Endometrium (tissue), 2 donors: ENCODE measurements at regions not wholly inside any gene's neighbourhood (a gene's known extent, or its start where the extent isn't known, plus 50 kb on each side); places are given as distances from the start of the nearest gene placed in this dataset.
A peak's percentile ranks its signal among the peaks of the same experiment; 100 is the strongest.
"Not testable (repeated sequence)": the region's sequence is repeated elsewhere in the genome, so short reads cannot be mapped to it uniquely, and the experiment has no call there.

Source experiments
- FAIRE-seq: peaks from 2 replicates; lab custom pipeline; 2012; peaks lifted over from hg19 to GRCh38; lab: Jason Lieb, UNC
- donor health status: control.
- donor health status: control.

DNA sequence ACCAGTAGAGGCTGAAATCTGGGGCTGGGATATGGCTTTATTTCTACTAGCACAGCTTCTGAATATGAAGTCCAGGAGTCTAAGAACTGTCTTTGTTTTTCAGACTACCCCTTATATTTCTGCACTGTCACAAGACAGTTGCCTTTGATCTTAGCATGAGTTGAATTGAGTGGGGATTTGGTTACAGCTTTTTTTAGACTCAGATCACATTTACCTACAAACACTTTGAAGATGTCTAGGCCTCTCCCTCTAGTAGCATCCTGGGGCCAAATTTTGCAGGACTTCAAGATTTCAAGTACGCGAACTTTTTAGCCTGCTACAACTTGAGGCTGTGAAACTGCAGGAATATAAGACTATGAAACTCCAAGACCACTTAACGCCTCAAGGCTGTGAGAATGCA lies 240.2 kb downstream of the NEBL start:
- no peak for FAIRE-seq

DNA sequence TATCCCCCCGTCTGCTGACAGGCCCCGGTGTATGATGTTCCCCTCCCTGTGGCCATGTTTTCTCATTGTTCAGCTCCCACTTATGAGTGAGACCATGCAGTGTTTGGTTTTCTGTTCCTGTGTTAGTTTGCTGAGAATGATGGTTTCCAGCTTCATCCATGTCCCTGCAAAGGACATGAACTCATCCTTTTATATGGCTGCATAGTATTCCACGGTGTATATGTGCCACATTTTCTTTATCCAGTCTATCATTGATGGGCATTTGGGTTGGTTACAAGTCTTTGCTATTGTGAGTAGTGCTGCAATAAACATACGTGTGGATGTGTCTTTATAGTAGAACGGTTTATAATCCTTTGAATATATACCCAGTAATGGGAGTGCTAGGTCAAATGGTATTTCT lies 244.7 kb downstream of the NEBL start:
- FAIRE-seq, result not testable (repeated sequence)

DNA sequence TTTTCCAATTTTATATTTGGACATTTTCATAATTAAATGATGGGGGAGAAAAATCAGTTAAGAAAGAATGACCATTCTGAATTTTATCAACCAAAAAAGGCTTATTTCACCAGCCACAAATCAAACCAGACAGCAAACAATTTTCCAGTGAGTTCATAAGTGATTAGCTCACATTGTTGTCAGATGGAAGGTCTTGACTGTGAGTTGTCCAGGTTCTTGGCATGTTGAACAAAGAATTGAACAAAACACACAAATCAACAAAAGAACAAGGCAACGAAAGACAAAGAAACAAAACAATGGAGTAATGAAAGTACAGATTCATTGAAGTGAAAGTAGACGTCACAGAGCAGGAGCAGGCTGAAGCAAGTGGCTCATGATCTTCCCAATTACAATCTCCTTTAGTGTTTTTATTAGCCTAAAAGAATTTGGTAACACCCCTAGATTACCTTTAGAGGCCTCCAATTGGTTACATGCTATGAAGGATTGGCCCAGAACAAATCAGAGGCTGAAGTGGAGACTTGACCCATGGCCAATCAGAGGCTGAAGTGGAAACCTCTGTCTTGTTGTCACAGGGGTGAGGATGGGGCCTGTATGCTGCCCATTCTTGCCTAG lies 248.7 kb downstream of the NEBL start:
- FAIRE-seq, result no peak

DNA sequence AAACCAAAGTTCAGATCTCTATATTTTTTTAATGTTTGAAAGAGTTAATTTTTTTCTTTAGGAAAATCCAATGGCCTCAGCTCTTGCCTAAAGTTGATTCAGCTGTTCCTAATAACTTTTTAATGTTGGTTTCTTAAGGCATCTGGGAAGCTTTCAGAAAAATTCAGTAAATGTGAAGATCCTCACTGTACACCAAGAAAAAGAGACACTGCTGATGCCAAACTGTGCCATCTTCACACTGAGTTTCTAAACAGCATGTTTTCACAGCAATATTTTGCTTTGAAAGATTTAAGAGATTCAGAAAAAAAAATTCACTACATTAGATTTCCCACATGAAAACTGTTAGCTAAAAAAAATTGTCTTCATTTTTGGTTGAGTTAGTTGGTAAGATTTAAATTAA lies 249.4 kb downstream of the NEBL start:
- no peak for FAIRE-seq

DNA sequence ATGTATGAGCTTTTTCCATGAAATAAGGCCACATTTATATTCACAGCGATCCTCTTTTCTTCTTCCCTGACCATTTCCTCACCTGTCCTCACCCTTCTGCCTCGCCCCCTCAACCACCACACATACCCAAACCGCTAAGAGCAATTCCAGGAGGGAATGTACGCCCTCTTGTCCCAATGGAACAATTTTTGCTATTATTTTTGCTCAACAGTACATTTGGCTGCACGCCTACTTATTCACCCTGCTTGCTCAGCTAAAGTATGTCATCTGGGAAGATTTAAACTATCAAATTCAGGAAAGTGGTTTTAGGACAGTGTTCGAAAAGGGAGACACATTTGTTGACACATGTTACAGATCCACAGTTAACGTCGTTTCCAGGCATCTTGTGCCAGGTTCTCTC lies 252.7 kb downstream of the NEBL start:
- FAIRE-seq, result no peak

DNA sequence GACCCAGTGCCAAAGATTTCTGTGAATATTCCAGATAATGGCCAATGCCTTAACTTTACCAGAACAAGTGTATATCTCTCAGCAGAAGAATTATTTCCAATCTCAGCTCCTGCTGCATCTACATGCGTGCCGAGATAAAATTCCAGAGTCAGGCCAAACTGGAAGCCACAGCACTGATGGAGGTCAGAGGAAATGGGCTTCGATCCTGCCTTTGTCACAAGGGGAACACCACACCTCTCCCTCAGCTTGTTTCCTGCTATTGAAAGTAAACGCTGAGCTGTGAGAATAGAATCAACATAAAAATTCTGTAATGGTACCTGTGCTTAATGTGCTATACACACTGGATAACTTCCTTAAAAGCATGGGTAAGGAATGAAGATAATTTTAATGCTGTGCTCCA lies 255.5 kb downstream of the NEBL start:
- no peak for FAIRE-seq

DNA sequence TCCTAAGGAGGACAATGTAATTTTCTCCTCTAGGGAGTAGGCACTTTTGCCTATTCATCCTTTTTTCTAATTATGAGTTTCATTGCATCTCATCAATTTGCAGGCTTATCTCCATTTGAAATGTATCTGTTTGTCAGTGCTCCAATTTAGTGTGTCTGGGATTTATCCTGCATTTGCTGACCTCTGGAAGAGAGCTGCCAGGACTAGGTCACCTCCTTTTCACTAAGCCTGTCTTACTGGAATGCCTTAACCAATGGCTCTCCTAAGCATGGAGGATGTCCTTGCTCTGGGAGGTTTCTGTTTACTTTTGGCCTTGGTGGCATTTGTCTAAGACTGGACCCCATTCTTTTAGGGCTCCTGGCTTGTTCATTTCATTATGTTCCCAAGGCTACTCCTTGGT lies 261.5 kb downstream of the NEBL start:
- FAIRE-seq, result no peak

DNA sequence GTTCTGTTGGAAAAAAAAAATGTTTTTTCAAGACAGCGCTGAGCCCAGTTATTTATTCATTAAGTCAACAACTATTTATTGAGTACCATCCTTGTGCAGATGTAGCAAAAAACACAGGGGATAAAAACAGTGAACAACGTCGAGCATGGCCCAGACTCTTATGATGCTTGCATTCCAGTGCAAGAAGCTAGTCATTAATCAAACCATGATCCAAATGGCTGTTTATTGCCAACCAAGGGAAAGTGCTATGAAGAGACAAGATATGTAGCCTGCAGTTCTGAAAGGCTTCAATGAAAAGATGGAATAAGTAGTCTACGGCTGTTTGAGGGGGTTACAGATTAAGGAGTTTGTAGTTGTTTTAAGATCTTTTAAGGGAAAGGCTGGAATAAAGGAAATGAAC lies 262.3 kb downstream of the NEBL start:
- no peak for FAIRE-seq

DNA sequence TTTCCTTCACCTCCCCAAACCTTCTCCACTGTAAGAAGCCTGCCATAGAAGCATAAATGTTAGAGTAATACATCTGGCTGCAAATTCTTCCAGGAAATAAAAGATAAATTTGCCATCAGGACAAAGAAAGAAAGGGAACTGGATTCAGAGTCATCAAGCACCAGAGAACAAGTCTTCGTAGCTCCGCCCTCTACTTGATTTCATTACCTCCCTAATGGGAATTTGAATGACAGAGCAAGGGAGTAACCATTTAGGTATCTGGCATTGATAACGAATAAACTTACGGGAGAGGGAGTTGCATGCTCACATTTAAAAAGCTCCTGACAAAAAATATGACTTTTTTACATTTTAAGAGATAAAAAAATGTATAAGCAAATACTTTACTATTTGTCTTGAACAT lies 263.4 kb downstream of the NEBL start:
- FAIRE-seq, result no peak

DNA sequence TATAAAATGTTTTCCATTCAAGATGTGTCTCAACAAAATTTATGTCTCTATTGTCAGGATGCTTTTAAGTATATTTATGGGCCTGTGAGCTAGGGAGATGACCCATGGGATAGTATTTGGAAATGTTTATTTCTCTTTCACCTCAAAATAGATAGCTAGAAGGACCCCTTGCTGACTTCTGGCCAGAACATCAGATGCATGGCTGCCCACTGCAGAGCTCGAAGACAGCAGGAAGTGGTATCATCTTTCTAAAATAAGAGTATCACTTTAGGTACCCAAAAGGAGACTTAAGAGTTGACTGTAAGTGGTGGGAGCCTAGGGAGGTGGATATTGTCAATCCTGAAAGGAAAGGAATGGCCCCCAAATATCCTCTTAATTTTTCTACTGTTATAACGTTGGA lies 264.4 kb downstream of the NEBL start:
- no peak for FAIRE-seq

DNA sequence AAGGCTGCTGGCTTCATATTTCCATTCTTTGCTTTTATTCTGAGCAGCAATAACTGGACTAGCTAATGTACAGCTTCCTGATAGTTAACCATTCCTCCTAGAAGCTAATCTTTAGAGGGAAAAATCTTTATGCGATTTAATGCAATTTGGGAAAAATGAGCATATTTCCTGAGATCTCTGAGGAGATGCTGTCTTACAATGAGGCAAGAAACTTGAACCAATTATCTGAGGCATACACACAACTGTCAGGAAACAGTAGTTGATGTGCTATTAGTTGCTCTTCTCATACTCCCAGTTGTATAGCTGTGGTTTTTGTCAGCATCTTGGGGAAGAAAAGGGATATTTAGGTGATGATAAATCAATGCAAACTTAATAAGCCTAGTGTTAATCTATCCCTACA lies 265.9 kb downstream of the NEBL start:
- FAIRE-seq, result no peak

DNA sequence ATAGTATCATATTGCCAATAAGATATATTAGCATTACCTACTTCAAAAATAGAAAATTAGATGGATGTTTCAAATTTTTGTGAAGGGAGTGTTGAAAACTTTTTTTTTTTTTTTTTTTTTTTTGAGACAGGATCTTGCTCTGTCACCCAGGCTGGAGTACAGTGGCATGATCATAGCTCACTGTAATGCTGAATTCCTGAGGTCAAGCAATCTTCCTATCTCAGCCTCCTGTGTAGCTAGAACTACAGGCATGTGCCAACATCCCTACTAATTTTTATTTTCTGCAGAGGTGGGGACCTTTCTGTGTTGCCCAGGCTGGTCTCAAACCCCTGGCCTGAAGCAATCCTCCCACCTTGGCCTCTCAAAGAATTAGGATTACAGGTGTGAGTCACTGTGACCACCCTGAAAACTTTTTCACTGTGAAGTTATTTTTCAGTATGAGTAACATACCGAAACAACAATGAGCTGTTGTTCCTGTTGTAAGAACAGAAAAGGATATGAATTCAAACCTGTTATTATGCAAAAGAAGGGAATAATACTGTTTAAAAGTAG lies 266.9 kb downstream of the NEBL start:
- FAIRE-seq, result no peak

DNA sequence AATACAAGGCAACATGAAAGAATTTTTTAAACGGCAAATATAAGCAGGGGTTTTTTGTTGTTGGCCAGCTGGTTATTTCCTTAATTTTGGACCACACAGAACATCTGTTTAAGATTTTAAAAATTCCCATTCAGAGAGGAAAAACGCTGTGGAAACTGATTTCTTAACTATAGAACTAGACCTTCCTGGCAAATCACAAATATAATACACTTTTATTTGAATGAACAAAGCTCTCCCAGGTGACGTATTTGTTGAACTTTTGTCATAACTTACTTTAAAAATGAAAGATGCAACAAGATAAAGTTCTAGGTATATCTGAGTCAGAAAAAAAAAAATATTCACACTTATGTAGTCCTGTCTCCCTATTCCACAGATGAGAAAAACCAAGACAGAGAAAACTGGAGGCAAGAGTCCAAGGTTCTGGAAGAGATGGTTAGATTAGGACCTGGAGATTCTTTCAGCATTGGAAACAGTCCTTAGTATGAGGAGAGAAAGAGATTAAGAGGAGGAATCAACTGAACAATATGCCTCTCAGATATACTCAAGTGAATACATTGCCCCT lies 269.1 kb downstream of the NEBL start:
- FAIRE-seq, result no peak

DNA sequence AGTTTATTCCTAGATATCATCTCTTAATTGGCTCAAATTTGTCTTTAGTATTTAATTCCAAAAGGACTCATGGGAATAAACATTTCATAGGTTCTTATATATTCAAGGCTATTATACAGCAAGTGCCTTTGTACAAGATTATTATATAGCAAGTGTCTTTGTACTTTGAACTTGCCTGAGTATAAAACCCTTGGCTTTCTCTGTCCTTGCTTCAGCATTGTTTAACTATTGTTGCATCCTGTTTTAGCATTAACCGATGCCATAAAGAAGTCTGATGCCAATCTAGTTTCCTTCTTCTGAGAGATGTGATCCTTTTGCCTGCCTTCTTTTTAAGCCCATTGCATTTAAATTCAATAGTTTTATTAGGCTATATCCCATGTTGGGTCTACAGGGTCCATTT lies 270.0 kb downstream of the NEBL start:
- FAIRE-seq, result no peak

DNA sequence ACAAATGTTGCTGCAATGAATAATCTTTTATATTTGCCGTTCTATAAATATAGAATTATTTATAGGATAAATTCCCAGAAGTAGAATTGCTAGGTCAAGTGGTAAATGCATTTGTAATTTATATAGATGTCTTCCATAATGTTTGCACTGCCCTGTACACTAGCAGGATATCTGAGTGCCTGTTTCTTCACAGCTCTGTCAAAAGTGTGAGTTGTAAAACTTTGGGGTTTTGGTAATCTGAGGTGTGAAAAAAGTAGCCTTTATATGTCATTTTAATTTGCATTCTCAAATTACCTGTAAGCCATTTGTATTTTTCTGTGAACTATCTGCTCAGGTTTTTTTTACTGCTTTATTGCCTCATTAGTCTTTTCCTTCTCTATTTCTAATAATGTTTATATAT lies 271.2 kb downstream of the NEBL start:
- no peak for FAIRE-seq

DNA sequence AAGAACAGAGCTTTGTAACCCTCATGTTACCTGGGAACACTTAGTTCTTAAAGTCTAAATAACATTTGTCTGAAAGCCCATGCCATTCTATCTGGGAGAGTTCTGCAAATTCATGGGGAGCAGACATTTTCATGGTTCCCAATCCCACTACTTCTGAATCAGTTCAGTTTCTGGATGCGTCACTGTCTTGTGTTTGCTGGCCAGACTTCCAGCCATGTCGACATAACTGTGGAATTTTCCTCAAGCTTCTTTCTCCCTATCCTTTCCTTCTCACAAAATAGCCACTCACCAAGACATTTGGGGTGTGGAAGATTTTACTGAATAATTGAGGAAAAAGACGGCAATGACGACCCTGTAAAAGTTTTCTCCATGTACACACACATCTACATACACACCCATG lies 272.5 kb downstream of the NEBL start:
- no peak for FAIRE-seq

DNA sequence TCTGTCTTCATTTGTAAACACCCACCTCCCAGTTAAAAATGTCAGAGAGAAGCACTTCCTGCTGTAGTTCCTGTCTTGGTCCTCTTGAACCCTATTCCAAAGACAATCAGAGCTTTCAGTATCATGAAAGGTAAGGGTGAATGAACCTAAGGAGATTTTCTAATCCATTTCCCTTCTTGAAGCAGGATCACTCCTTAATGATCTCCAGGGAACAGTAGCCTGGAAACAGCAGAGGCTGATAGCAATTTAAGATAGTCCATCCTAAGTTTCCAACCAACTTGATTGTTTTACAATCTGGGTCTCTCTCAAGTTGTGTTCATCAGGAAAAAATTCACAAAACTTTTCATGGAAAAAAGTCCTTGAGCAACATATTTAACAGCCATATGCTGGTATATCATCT lies 273.6 kb downstream of the NEBL start:
- no peak for FAIRE-seq

DNA sequence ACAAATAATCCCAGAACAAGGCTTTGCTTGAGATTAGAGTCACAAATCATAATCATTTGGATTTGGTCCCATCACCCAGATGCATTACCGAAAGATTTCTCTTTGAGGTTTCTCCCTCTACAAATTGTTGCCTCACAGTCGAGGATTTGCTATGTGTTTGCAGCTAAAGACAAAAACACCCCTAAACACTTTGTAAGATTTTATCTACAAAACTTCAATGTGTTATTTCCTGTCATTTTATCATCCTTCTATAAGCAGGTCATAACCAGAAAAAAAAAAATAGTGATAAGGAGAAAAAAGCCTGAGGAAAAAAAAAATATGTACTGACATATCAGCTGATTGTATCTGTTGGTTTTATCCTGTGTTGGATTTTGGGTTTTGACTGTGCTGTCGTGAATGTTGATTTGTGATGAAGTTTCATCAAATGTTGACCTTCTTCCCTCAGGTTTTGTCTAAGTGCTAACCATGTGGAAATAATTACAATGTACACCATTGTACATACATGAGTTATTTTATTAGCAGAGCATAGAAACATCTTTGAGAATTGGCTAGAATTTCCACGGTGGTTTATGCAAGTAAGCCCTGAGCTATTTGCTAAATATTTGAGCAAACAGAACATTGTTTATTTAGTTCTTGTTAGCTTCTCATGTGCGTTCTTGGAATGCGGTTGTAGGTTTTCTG lies 274.4 kb downstream of the NEBL start:
- FAIRE-seq, result peak; percentile 82

DNA sequence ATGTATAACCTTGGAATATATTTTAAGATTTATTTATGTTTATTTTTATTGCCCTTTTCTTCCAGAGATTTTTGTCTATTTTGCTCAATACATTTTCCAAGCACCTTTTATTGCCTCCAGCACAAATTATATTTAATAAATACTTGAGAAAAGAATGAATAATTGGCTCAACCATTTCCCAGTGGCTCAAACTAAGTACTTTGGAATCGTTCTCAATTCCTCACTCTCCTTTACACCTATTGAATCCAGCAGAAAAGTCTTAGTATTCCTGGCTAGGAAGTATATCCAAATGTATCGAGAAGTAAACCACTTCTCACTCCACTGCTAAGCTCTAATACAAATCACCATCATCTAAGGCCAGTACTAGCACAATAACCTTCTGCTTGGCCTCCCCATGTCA lies 276.1 kb downstream of the NEBL start:
- no peak for FAIRE-seq

DNA sequence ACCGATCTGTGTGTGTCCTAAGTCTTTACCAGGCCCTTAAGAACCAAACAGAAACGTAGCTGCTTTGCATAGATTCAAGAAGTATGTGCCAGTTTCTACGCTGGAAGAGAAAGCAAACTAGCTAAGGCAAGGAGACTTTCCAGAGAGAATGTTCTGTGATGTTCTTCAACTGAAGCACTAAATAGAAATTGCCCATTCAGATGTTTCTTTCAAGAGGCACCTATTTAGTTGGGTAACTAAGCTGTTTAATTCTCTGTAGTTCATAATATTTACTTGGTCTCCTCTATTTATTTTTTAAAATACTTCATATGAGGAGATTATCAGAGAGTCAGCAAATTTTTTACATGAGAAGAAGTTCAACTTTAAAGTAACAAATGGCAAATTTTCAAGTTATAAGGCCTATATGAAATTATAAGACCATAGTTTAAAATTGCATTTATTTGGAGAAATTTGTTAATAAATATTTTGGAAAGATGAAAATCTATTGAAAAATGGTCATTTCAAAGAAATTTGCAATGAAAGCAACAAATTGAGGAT lies 279.0 kb downstream of the NEBL start:
- FAIRE-seq, result no peak

DNA sequence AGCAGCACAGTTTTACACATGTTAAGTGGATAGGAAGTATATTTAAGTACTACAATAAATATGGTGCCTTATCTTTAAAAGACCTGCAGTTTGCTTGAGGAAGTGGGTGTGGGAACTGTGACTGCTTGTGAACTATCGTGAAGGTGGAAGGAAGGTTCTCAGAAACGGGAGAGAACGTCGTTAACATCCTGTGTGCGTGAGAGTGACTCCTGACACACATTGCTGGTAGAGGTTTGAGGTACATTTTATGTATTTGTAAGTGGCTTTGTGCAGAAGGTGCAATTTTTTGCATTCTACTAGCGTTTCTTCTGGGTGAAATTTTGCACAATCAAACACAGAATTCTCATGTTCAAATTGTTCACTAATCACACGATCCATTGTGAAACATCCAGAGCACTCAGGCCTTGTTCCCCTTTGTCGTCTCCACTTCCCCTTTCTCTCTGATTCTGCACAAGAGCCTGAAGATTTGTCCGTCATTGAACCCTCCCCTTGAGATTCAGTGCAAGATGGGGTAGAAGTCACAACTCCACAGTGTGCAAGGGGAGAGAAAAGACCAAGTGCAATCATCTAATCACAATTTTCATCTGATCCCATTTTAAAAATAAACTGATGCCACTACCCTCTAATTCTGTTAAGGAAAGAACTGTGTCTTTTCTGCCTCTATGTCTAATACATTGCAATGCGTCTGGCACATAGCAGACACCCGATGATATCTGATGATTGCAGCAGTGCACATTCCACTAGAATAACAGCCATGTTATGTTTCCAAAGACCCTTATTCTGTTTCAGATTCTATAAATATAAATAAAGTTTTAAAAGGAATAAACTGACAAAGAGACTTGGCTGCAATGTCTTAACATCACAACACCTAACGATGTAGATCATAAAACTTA lies 279.9 kb downstream of the NEBL start:
- FAIRE-seq, result no peak

DNA sequence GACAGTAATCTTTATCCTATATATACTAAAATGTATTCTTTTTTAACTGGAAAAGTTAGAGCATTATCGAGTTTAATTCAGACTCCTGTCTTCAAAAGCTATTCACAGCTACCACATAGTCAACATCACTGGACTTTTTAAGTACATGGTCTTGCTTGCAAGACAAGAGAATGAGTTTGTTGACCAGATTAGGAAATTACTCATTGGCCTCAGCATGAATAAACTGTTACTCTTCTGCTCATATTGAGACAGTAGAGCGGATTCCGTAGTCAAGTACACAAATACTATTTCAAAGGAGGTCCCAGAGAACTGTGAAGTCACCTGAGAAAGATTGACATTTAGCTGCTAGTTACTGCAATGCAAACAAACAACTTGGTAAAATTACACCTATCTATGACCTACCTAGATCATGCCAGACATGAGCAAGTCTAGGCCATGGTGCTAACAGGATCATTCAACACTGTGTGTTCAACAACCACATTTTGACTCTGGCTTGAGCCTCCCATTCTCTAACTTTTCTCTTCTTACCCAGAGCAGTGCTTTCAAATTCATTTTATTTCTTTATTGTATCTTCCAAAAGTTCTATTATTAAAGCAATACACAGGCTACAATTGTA lies 280.9 kb downstream of the NEBL start:
- no peak for FAIRE-seq
